HepG2 (cell line): ENCODE measurements at regions not wholly inside any gene's neighbourhood (a gene's known extent, or its start where the extent isn't known, plus 50 kb on each side); places are given as distances from the start of the nearest gene placed in this dataset.

ENCODE experiments used
- CCAR2 ChIP-seq: fragments of 200-400 bp; formaldehyde crosslinking; optimal IDR thresholded peaks from 2 replicates; pipeline ENCODE3; 2018; ENCODE audit warnings: low read depth, mild to moderate bottlenecking, low read length, moderate library complexity
- EED ChIP-seq: sonication (generic); formaldehyde crosslinking; IDR thresholded peaks from 2 replicates; pipeline ENCODE4 v1.5.0; 2020; ENCODE audit warnings: mild to moderate bottlenecking, missing genetic modification reagents
- ETV5 ChIP-seq: IDR thresholded peaks from 2 replicates; pipeline ENCODE4 v1.6.1; 2018; ENCODE audit warnings: missing biosample characterization, missing genetic modification reagents, inconsistent platforms, borderline replicate concordance
- FOXK1 ChIP-seq: sonication (generic); formaldehyde crosslinking; IDR thresholded peaks from 2 replicates; pipeline ENCODE4 v1.4.0; 2020; ENCODE audit warnings: low read depth, missing genetic modification reagents, borderline replicate concordance
- IRF2 ChIP-seq: IDR thresholded peaks from 2 replicates; pipeline ENCODE4 v1.6.1; 2018; ENCODE audit warnings: missing genetic modification reagents, missing compliant biosample characterization
- KDM6A ChIP-seq: IDR thresholded peaks from 2 replicates; pipeline ENCODE4 v1.6.1; 2016; ENCODE audit warnings: low read depth
- RXRB ChIP-seq: IDR thresholded peaks from 2 replicates; pipeline ENCODE4 v1.6.1; 2016; ENCODE audit warnings: borderline replicate concordance, missing genetic modification reagents, missing compliant biosample characterization
- SAP130 ChIP-seq: IDR thresholded peaks from 2 replicates; pipeline ENCODE4 v1.6.1; 2016; ENCODE audit warnings: low read depth
- SCMH1 ChIP-seq: sonication (generic); formaldehyde crosslinking; IDR thresholded peaks from 2 replicates; pipeline ENCODE4 v1.9.0; 2021; ENCODE audit warnings: missing genetic modification reagents, mild to moderate bottlenecking, borderline replicate concordance
- SIN3B ChIP-seq: fragments of 150-350 bp; IDR thresholded peaks from 2 replicates; pipeline ENCODE4 v1.6.1; 2014; ENCODE audit warnings: low read length
- SIX1 ChIP-seq: sonication (generic); formaldehyde crosslinking; IDR thresholded peaks from 2 replicates; pipeline ENCODE4 v1.4.0; 2020; ENCODE audit warnings: missing genetic modification reagents, borderline replicate concordance
- SKIL ChIP-seq: sonication (generic); formaldehyde crosslinking; IDR thresholded peaks from 2 replicates; pipeline ENCODE4 v1.8.0; 2022; ENCODE audit warnings: missing genetic modification reagents, mild to moderate bottlenecking, moderate library complexity, borderline replicate concordance
- SP5 ChIP-seq: IDR thresholded peaks from 2 replicates; pipeline ENCODE4 v1.6.1; 2016; ENCODE audit warnings: low read depth, borderline replicate concordance
- ZGPAT ChIP-seq: IDR thresholded peaks from 2 replicates; pipeline ENCODE4 v1.6.1; 2016; ENCODE audit warnings: mild to moderate bottlenecking
- ZHX1 ChIP-seq: sonication (generic); formaldehyde crosslinking; IDR thresholded peaks from 2 replicates; pipeline ENCODE4 v1.8.1; 2022; ENCODE audit warnings: low read depth, mild to moderate bottlenecking, missing genetic modification reagents
- ZKSCAN1 ChIP-seq: fragments of 150-350 bp; IDR thresholded peaks from 2 replicates; pipeline ENCODE4 v1.6.1; 2014; ENCODE audit warnings: low read length
- ZNF180 ChIP-seq: sonication (generic); formaldehyde crosslinking; IDR thresholded peaks from 2 replicates; pipeline ENCODE4 v1.4.0; 2020; ENCODE audit warnings: low read depth, missing genetic modification reagents, borderline replicate concordance
- ZNF205 ChIP-seq: IDR thresholded peaks from 2 replicates; pipeline ENCODE4 v1.6.1; 2018; ENCODE audit warnings: missing biosample characterization, missing genetic modification reagents
- TF ChIP-seq, protein P1 (sequence below): sonication (generic); formaldehyde crosslinking; conservative IDR thresholded peaks from 2 replicates; pipeline ENCODE4 v1.4.0; 2020; ENCODE audit warnings: mild to moderate bottlenecking, missing genetic modification reagents, moderate library complexity
- TF ChIP-seq, protein P2 (sequence below): sonication (generic); formaldehyde crosslinking; conservative IDR thresholded peaks from 2 replicates; pipeline ENCODE4 v1.5.0; 2020; ENCODE audit warnings: missing genetic modification reagents

DNA sequence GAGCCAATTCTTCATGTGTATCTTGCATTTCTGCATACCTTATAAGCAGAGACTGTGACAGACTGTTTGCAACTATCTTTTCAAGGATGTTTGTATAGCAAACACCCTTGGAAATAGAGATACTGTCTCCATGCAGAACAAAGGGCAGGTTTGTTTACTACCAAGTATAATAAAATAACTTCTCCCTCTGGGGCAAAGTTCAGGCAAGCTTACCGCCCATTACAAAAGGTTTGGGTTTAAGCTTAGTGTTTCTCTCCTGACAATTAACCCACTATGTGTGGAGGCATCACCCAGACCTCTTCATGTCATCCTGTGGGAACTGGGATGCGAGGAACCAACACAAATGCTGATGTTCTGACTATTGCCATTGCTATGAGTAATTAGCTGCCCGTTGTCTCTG is 479.1 kb upstream of the ZMIZ1 start (continued):
- peak; percentile 38; the same call in 1 of the 2 replicates for TF ChIP-seq ZGPAT (CRISPR knock-in tag)
- TF ChIP-seq ZNF205 (CRISPR knock-in tag) = no peak
- TF ChIP-seq SAP130 (CRISPR knock-in tag) = peak; percentile 43; the same call in 1 of the 2 replicates
- TF ChIP-seq SCMH1 (CRISPR knock-in tag) = no peak
- TF ChIP-seq ETV5 (CRISPR knock-in tag) = peak; percentile 15; the same call in 1 of the 2 replicates
- no peak for TF ChIP-seq IRF2
- TF ChIP-seq ZNF180 = no peak
- TF ChIP-seq CCAR2 = no peak
- peak; percentile 91 for TF ChIP-seq RXRB (CRISPR knock-in tag)
- TF ChIP-seq, protein P1, sequence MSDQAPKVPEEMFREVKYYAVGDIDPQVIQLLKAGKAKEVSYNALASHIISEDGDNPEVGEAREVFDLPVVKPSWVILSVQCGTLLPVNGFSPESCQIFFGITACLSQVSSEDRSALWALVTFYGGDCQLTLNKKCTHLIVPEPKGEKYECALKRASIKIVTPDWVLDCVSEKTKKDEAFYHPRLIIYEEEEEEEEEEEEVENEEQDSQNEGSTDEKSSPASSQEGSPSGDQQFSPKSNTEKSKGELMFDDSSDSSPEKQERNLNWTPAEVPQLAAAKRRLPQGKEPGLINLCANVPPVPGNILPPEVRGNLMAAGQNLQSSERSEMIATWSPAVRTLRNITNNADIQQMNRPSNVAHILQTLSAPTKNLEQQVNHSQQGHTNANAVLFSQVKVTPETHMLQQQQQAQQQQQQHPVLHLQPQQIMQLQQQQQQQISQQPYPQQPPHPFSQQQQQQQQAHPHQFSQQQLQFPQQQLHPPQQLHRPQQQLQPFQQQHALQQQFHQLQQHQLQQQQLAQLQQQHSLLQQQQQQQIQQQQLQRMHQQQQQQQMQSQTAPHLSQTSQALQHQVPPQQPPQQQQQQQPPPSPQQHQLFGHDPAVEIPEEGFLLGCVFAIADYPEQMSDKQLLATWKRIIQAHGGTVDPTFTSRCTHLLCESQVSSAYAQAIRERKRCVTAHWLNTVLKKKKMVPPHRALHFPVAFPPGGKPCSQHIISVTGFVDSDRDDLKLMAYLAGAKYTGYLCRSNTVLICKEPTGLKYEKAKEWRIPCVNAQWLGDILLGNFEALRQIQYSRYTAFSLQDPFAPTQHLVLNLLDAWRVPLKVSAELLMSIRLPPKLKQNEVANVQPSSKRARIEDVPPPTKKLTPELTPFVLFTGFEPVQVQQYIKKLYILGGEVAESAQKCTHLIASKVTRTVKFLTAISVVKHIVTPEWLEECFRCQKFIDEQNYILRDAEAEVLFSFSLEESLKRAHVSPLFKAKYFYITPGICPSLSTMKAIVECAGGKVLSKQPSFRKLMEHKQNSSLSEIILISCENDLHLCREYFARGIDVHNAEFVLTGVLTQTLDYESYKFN (CRISPR knock-in tag) = peak; percentile 84
- TF ChIP-seq SIX1 = peak; percentile 38; the same call in 1 of the 2 replicates
- no peak for TF ChIP-seq SKIL
- TF ChIP-seq, protein P2, sequence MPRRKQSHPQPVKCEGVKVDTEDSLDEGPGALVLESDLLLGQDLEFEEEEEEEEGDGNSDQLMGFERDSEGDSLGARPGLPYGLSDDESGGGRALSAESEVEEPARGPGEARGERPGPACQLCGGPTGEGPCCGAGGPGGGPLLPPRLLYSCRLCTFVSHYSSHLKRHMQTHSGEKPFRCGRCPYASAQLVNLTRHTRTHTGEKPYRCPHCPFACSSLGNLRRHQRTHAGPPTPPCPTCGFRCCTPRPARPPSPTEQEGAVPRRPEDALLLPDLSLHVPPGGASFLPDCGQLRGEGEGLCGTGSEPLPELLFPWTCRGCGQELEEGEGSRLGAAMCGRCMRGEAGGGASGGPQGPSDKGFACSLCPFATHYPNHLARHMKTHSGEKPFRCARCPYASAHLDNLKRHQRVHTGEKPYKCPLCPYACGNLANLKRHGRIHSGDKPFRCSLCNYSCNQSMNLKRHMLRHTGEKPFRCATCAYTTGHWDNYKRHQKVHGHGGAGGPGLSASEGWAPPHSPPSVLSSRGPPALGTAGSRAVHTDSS (CRISPR knock-in tag) = no peak
- TF ChIP-seq FOXK1 (CRISPR knock-in tag) = peak; percentile 40; the same call in 1 of the 2 replicates
- TF ChIP-seq SIN3B = no peak
- peak; percentile 90 for TF ChIP-seq ZKSCAN1
- 0 out of 2 replicates have a peak, but pooled peaks have one; percentile 35 for TF ChIP-seq KDM6A (CRISPR knock-in tag)
- no peak for TF ChIP-seq EED (CRISPR knock-in tag)
- TF ChIP-seq ZHX1 = no peak
- peak; percentile 49; the same call in 1 of the 2 replicates for TF ChIP-seq SP5
